Activated naive CD4-positive, alpha-beta T cell treated with anti-CD3 and anti-CD28 coated beads for 36 hours (primary cell): ENCODE measurements at regions not wholly inside any gene's neighbourhood (a gene's known extent, or its start where the extent isn't known, plus 50 kb on each side); places are given as distances from the start of the nearest gene placed in this dataset.

Experiments used
- CTCF ChIA-PET: fragments of 350-600 bp; sonication (Branson Sonifier 250); formaldehyde crosslinking; loops from one replicate; lab custom pipeline; 2021; ENCODE audit warnings: antibody characterized with exemption; lab: Charles Lee
- DNase-seq: peaks from one replicate; pipeline ENCODE4 v3.0.0-alpha.2; 2020
- H3K27ac Mint-ChIP-seq: one replicate; pipeline ENCODE4 v1.8.0; 2021; ENCODE audit warnings: mild to moderate bottlenecking, mixed read lengths
- H3K27me3 Mint-ChIP-seq: one replicate; pipeline ENCODE4 v1.8.0; 2021; ENCODE audit warnings: low read depth, mixed read lengths
- H3K36me3 Mint-ChIP-seq: one replicate; pipeline ENCODE4 v1.8.0; 2021; ENCODE audit warnings: low read depth, mixed read lengths
- H3K4me1 Mint-ChIP-seq: one replicate; pipeline ENCODE4 v1.8.0; 2021; ENCODE audit warnings: low read depth, mixed read lengths
- H3K4me3 Mint-ChIP-seq: one replicate; pipeline ENCODE4 v1.8.0; 2021; ENCODE audit warnings: mild to moderate bottlenecking, moderate library complexity, mixed read lengths
- H3K9me3 Mint-ChIP-seq: one replicate; pipeline ENCODE4 v1.8.0; 2021; ENCODE audit warnings: mixed read lengths
- intact Hi-C: fragments of 100-400 bp; cut with micrococcal nuclease; formaldehyde crosslinking; loops from one replicate; pipeline ENCODE4 v1.15.1; 2023

- Mint-ChIP-seq H3K36me3 (no peaks in the 10 kb centered on the region), H3K27ac (no peak overlapping the region), H3K4me1 (no peaks in the 10 kb centered on the region), H3K27me3 (peaks cover 10% of the 10 kb centered on the region), H3K4me3 (no peak overlapping the region), H3K9me3 (no peaks in the 10 kb centered on the region)
- DNase-seq: no peak
- intact Hi-C loops: no loop called here
- CTCF ChIA-PET: no interaction called here
Measured at GRCh38 chr7:45235905-45236304, 78.3 kb downstream of the RAMP3 start.

GRCh38 chr7:45236666-45237065 is 79.1 kb downstream of the RAMP3 start:
- no peak for DNase-seq
- no peaks in the 10 kb centered on the region for H3K36me3 Mint-ChIP-seq
- no peaks in the 10 kb centered on the region for H3K4me1 Mint-ChIP-seq
- CTCF ChIA-PET: no interaction called here
- H3K27me3 Mint-ChIP-seq: peaks cover 14% of the 10 kb centered on the region
- no peak overlapping the region for H3K27ac Mint-ChIP-seq
- intact Hi-C loops: no loop called here
- H3K4me3 Mint-ChIP-seq: no peak overlapping the region
- no peaks in the 10 kb centered on the region for H3K9me3 Mint-ChIP-seq

- intact Hi-C loops: no loop called here
- CTCF ChIA-PET: no interaction called here
- H3K27ac Mint-ChIP-seq: no peak overlapping the region
- no peaks in the 10 kb centered on the region for H3K36me3 Mint-ChIP-seq
- peaks cover 17% of the 10 kb centered on the region for H3K27me3 Mint-ChIP-seq
- no peaks in the 10 kb centered on the region for H3K4me1 Mint-ChIP-seq
- no peak overlapping the region for H3K4me3 Mint-ChIP-seq
- no peak for DNase-seq
- H3K9me3 Mint-ChIP-seq: no peaks in the 10 kb centered on the region
Measured at GRCh38 chr7:45237788-45238461, 80.3 kb downstream of the RAMP3 start.

GRCh38 chr7:45238806-45239205 is 81.2 kb downstream of the RAMP3 start:
- H3K27me3 Mint-ChIP-seq: peaks cover 18% of the 10 kb centered on the region
- H3K4me3 Mint-ChIP-seq: no peak overlapping the region
- intact Hi-C loops: no loop called here
- CTCF ChIA-PET: interaction anchor here (0.7 to 1.7 kb wide), 3 partner anchors 21 to 960 kb away, joined by 3 to 5 read pairs (median 3); no protein-coding TSS in a partner anchor
- no peaks in the 10 kb centered on the region for H3K4me1 Mint-ChIP-seq
- H3K36me3 Mint-ChIP-seq: no peaks in the 10 kb centered on the region
- DNase-seq: no peak
- H3K27ac Mint-ChIP-seq: no peak overlapping the region
- no peaks in the 10 kb centered on the region for H3K9me3 Mint-ChIP-seq

- H3K4me3 Mint-ChIP-seq: no peak overlapping the region
- H3K27me3 Mint-ChIP-seq: peaks cover 16% of the 10 kb centered on the region
- DNase-seq: no peak
- no peak overlapping the region for H3K27ac Mint-ChIP-seq
- CTCF ChIA-PET: interaction anchor here (0.7 to 1.7 kb wide), 3 partner anchors 20 to 961 kb away, joined by 3 to 5 read pairs (median 3); no protein-coding TSS in a partner anchor
- H3K36me3 Mint-ChIP-seq: no peaks in the 10 kb centered on the region
- no peaks in the 10 kb centered on the region for H3K4me1 Mint-ChIP-seq
- intact Hi-C loops: no loop called here
- H3K9me3 Mint-ChIP-seq: no peaks in the 10 kb centered on the region
Measured at GRCh38 chr7:45239486-45239885, 81.9 kb downstream of the RAMP3 start.

GRCh38 chr7:45240273-45240771 is 82.7 kb downstream of the RAMP3 start:
- CTCF ChIA-PET: interaction anchor here (1.7 kb wide), 1 partner anchor 20 kb away, joined by 5 read pairs; no protein-coding TSS in a partner anchor
- no peak for DNase-seq
- no peak overlapping the region for H3K4me3 Mint-ChIP-seq
- intact Hi-C loops: no loop called here
- no peaks in the 10 kb centered on the region for H3K9me3 Mint-ChIP-seq
- H3K27me3 Mint-ChIP-seq: peaks cover 13% of the 10 kb centered on the region
- H3K27ac Mint-ChIP-seq: no peak overlapping the region
- H3K4me1 Mint-ChIP-seq: no peaks in the 10 kb centered on the region
- H3K36me3 Mint-ChIP-seq: no peaks in the 10 kb centered on the region

- CTCF ChIA-PET: no interaction called here
- no peak overlapping the region for H3K27ac Mint-ChIP-seq
- peaks cover 16% of the 10 kb centered on the region for H3K27me3 Mint-ChIP-seq
- intact Hi-C loops: no loop called here
- DNase-seq: no peak
- H3K4me1 Mint-ChIP-seq: no peaks in the 10 kb centered on the region
- no peaks in the 10 kb centered on the region for H3K36me3 Mint-ChIP-seq
- no peaks in the 10 kb centered on the region for H3K9me3 Mint-ChIP-seq
- H3K4me3 Mint-ChIP-seq: no peak overlapping the region
Measured at GRCh38 chr7:45240926-45241325, 83.3 kb downstream of the RAMP3 start.

- intact Hi-C loops: no loop called here
- H3K9me3 Mint-ChIP-seq: no peaks in the 10 kb centered on the region
- CTCF ChIA-PET: no interaction called here
- H3K4me1 Mint-ChIP-seq: no peaks in the 10 kb centered on the region
- no peak overlapping the region for H3K4me3 Mint-ChIP-seq
- H3K27me3 Mint-ChIP-seq: peaks cover 21% of the 10 kb centered on the region
- H3K27ac Mint-ChIP-seq: no peak overlapping the region
- no peak for DNase-seq
- H3K36me3 Mint-ChIP-seq: no peaks in the 10 kb centered on the region
Measured at GRCh38 chr7:45241339-45242109, 83.9 kb downstream of the RAMP3 start.

GRCh38 chr7:45242261-45242660 is 84.7 kb downstream of the RAMP3 start:
- H3K27me3 Mint-ChIP-seq: peaks cover 25% of the 10 kb centered on the region
- H3K9me3 Mint-ChIP-seq: peaks cover under 1% of the 10 kb centered on the region
- no peak overlapping the region for H3K27ac Mint-ChIP-seq
- CTCF ChIA-PET: no interaction called here
- DNase-seq: no peak
- no peaks in the 10 kb centered on the region for H3K4me1 Mint-ChIP-seq
- intact Hi-C loops: no loop called here
- no peaks in the 10 kb centered on the region for H3K36me3 Mint-ChIP-seq
- no peak overlapping the region for H3K4me3 Mint-ChIP-seq

GRCh38 chr7:45242698-45243097 is 85.1 kb downstream of the RAMP3 start:
- intact Hi-C loops: no loop called here
- Mint-ChIP-seq H3K27me3 (peaks cover 27% of the 10 kb centered on the region), H3K9me3 (peaks cover 3% of the 10 kb centered on the region), H3K36me3 (no peaks in the 10 kb centered on the region), H3K4me1 (no peaks in the 10 kb centered on the region), H3K4me3 (no peak overlapping the region), H3K27ac (no peak overlapping the region)
- CTCF ChIA-PET: no interaction called here
- DNase-seq: no peak

- H3K4me1 Mint-ChIP-seq: no peaks in the 10 kb centered on the region
- peaks cover 3% of the 10 kb centered on the region for H3K9me3 Mint-ChIP-seq
- no peak for DNase-seq
- peaks cover 30% of the 10 kb centered on the region for H3K27me3 Mint-ChIP-seq
- no peaks in the 10 kb centered on the region for H3K36me3 Mint-ChIP-seq
- H3K27ac Mint-ChIP-seq: no peak overlapping the region
- CTCF ChIA-PET: no interaction called here
- H3K4me3 Mint-ChIP-seq: no peak overlapping the region
- intact Hi-C loops: no loop called here
Measured at GRCh38 chr7:45244981-45245380, 87.4 kb downstream of the RAMP3 start.

- no peaks in the 10 kb centered on the region for H3K36me3 Mint-ChIP-seq
- peaks cover 3% of the 10 kb centered on the region for H3K9me3 Mint-ChIP-seq
- no peaks in the 10 kb centered on the region for H3K4me1 Mint-ChIP-seq
- CTCF ChIA-PET: interaction anchor here (0.7 to 1.8 kb wide), 2 partner anchors 14 to 92 kb away, joined by 3 to 6 read pairs; no protein-coding TSS in a partner anchor
- no peak overlapping the region for H3K27ac Mint-ChIP-seq
- intact Hi-C loops: no loop called here
- DNase-seq: no peak
- H3K27me3 Mint-ChIP-seq: peaks cover 27% of the 10 kb centered on the region
- no peak overlapping the region for H3K4me3 Mint-ChIP-seq
Measured at GRCh38 chr7:45246339-45246738, 88.7 kb downstream of the RAMP3 start.
